Stimulated activated CD8-positive, alpha-beta memory T cell treated with anti-CD3 and anti-CD28 coated beads, Interleukin-4, amount 100 ng/mL, for 24 hours (primary cell): ENCODE measurements at regions not wholly inside any gene's neighbourhood (a gene's known extent, or its start where the extent isn't known, plus 50 kb on each side); places are given as distances from the start of the nearest gene placed in this dataset.
"Not testable (repeated sequence)": the region's sequence is repeated elsewhere in the genome, so short reads cannot be mapped to it uniquely, and the experiment has no call there.

Source experiments
- DNase-seq: peaks from one replicate; pipeline ENCODE4 v3.0.0-alpha.2; 2020; ENCODE audit warnings: low read depth

GRCh38 chr18:1413323-1413675 is 508.6 kb downstream of the ADCYAP1 start:
- DNase-seq, result no peak

GRCh38 chr18:1416074-1416473 is 511.4 kb downstream of the ADCYAP1 start:
- no peak for DNase-seq

GRCh38 chr18:1421502-1421901 is 516.8 kb downstream of the ADCYAP1 start:
- no peak for DNase-seq

- no peak for DNase-seq
Observed at GRCh38 chr18:1422634-1423033, 518.0 kb downstream of the ADCYAP1 start.

GRCh38 chr18:1425679-1426078 is 521.0 kb downstream of the ADCYAP1 start:
- no peak for DNase-seq

GRCh38 chr18:1435487-1435886 is 530.8 kb downstream of the ADCYAP1 start:
- DNase-seq, result no peak

- DNase-seq, result no peak
Observed at GRCh38 chr18:1436199-1436598, 531.5 kb downstream of the ADCYAP1 start.

DNA sequence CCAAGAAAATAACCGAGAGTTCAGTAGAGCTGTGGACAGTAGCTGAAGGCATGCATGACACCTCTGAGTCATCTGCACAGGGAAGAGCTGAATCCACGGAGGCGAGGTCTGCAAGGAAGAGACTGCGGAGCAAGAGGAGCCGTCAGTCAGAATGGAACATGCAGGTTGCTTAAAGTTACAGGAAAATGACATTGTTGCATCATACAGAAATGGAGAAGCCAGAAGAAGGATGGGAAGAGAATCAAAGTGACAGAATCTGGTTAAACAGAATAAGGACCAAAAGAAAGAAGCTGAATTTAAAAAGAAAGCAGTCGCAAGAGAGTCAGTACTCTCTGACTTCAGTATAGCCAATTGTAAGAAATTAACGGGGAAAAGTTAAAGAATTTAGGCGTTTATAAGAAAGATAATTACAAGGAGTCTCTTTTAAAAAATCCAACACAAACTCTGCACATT is 533.8 kb downstream of the ADCYAP1 start:
- no peak for DNase-seq

DNA sequence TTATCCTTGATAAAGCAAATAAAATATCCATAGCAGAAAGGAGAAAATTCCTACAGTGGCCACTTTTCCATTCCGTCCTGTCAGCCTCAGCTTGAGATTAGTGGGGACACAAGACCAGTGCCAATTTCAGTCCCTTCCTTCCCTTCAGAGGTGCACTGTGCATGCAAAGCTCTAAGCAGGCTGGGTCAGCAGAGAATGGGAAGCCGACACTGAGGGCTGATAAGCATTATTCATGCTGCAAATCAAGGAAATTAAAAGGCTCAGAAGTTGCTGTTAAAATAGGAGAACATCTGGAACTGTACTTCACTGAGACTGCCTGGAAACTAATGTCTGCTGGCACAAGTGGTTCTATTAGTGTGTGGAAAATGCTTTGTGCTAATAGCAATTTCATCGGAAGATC is 534.3 kb downstream of the ADCYAP1 start:
- DNase-seq, result no peak

- not testable (repeated sequence) for DNase-seq
Observed at GRCh38 chr18:1444062-1444461, 539.4 kb downstream of the ADCYAP1 start.

GRCh38 chr18:1446765-1447164 is 542.1 kb downstream of the ADCYAP1 start:
- no peak for DNase-seq

- no peak for DNase-seq
Observed at GRCh38 chr18:1452821-1453220, 548.1 kb downstream of the ADCYAP1 start.

DNA sequence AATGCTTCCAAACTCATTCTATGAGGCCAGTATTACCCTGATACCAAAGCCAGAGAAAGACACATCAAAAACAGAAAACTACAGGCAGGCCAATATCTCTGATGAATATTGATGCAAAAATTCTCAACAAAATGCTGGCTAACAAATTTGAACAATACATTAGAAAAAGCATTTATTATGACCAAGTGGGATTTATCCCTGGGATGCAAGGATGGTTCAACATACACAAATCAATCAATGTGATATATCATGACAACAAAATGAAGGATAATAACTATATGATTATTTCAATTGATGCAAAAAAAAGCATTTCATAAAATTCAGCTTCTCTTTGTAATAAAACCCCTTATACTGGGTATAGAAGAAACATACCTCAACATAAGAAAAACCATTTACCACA is 550.9 kb downstream of the ADCYAP1 start:
- DNase-seq, result no peak

- no peak for DNase-seq
Observed at GRCh38 chr18:1458547-1458946, 553.9 kb downstream of the ADCYAP1 start.

DNA sequence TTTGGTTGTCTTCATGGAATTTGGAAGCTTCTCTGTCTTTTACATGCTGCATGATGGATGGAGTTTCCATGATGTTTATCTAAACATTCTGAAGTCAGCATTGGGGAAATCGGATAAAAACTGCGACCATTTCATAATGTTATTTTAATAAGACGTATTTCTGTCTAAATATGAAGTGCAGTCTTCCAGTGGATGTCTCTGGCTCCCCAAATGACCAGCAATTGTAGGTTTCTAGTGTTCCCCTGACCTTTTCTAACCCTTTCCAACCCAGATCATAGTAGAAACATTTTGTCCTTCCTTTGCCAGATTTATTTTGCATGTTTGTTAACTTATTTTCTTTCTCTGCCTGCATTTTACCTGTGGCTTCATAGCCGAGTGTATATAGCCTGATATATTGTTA is 559.3 kb downstream of the ADCYAP1 start:
- DNase-seq, result no peak

GRCh38 chr18:1464444-1465217 is 560.0 kb downstream of the ADCYAP1 start:
- no peak for DNase-seq

DNA sequence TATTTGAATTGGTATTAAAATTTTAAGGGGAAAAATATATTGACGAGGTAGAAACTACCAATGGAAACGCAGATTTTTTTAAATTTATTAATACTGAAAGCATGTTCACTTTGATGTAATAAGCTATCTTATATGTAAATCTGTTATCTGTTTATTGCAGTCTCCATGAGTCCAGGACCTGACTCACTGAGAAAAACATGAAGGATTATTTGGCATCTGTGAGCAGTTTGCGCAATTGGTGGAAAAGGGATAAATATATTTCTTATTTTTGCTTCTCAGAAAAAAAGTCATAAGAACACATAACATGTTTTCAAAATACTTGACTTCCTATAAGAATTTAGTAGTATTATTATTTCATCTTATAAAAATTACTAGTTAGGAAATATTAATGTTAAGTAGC is 561.4 kb downstream of the ADCYAP1 start:
- DNase-seq, result no peak

DNA sequence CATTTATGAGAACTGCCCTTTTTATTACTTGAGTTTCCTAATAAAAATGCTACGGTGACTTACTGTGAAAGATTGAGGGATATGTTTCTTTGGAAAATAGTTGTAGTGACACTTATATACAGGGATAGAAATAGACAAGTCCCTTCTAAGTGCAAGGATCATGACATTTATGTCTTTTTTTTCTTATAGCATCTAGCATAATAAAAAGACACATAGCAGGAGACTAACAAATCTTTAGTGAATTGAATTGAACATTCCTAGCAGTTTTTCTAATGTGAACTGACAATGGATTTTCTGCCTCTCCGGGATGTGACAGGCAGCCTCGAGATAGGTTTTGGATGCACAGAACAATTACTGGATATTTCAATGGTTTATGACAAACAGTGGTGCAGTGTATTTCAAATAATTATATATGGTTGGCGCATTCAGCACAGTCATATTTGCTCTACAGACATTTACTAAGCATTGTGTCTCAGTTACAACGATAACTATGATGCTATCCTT is 562.8 kb downstream of the ADCYAP1 start:
- no peak for DNase-seq

GRCh38 chr18:1468550-1468949 is 563.9 kb downstream of the ADCYAP1 start:
- no peak for DNase-seq

DNA sequence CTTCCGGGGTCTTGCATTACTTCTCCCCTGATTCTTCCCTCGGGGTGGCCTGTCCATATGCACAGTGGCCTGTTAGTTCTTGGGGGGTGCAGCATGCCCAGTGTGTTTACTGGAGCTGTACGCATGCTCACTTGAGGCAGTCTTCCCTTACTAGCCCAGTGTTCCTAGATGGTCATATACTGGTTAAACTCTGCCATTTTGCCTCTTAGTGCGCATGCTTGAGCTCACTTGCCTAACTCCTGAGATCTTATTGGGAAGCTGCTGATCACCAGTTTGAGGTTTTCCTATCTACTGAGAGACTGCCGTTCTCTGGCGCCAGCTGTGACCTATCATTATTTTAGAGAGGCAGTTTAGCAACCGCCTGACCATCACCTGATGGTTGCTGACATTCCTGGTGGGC is 571.2 kb downstream of the ADCYAP1 start:
- no peak for DNase-seq

GRCh38 chr18:1480309-1480708 is 575.6 kb downstream of the ADCYAP1 start:
- DNase-seq, result no peak

GRCh38 chr18:1481577-1481976 is 576.9 kb downstream of the ADCYAP1 start:
- DNase-seq, result no peak

- no peak for DNase-seq
Observed at GRCh38 chr18:1483385-1483784, 578.7 kb downstream of the ADCYAP1 start.

- no peak for DNase-seq
Observed at GRCh38 chr18:1487457-1487856, 582.8 kb downstream of the ADCYAP1 start.
